ENCODE measurements at regions not wholly inside any gene's neighbourhood (a gene's known extent, or its start where the extent isn't known, plus 50 kb on each side); places are given as distances from the start of the nearest gene placed in this dataset.

GRCh38 chr6:130740308-130740707 lies 86.9 kb upstream of the SMLR1 start:
- TF ChIP-seq HNF4A (conservative IDR thresholded peaks at IDR 0.05), result no peak
- TF ChIP-seq, protein P1, sequence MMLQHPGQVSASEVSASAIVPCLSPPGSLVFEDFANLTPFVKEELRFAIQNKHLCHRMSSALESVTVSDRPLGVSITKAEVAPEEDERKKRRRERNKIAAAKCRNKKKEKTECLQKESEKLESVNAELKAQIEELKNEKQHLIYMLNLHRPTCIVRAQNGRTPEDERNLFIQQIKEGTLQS (IDR thresholded peaks at IDR 0.05), result no peak
- TF ChIP-seq TAF1 (conservative IDR thresholded peaks at IDR 0.05), result no peak
- TF ChIP-seq NR2F2 (IDR thresholded peaks at IDR 0.05), result no peak
- no peak for TF ChIP-seq CTCF (IDR thresholded peaks at IDR 0.05; ENCODE audit: low read depth, low read length, missing input control)
- no peak for TF ChIP-seq GABPA (IDR thresholded peaks at IDR 0.05 in 1 of 2, conservative IDR thresholded peaks at IDR 0.05 in 1 of 2)
- no peak for TF ChIP-seq SP1 (IDR thresholded peaks at IDR 0.05)
- TF ChIP-seq, protein P2, sequence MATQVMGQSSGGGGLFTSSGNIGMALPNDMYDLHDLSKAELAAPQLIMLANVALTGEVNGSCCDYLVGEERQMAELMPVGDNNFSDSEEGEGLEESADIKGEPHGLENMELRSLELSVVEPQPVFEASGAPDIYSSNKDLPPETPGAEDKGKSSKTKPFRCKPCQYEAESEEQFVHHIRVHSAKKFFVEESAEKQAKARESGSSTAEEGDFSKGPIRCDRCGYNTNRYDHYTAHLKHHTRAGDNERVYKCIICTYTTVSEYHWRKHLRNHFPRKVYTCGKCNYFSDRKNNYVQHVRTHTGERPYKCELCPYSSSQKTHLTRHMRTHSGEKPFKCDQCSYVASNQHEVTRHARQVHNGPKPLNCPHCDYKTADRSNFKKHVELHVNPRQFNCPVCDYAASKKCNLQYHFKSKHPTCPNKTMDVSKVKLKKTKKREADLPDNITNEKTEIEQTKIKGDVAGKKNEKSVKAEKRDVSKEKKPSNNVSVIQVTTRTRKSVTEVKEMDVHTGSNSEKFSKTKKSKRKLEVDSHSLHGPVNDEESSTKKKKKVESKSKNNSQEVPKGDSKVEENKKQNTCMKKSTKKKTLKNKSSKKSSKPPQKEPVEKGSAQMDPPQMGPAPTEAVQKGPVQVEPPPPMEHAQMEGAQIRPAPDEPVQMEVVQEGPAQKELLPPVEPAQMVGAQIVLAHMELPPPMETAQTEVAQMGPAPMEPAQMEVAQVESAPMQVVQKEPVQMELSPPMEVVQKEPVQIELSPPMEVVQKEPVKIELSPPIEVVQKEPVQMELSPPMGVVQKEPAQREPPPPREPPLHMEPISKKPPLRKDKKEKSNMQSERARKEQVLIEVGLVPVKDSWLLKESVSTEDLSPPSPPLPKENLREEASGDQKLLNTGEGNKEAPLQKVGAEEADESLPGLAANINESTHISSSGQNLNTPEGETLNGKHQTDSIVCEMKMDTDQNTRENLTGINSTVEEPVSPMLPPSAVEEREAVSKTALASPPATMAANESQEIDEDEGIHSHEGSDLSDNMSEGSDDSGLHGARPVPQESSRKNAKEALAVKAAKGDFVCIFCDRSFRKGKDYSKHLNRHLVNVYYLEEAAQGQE (IDR thresholded peaks at IDR 0.05), result no peak
- TF ChIP-seq FOXA1 (IDR thresholded peaks at IDR 0.05), result no peak
- no peak for TF ChIP-seq HNF4G (IDR thresholded peaks at IDR 0.05)
- TF ChIP-seq RAD21 (IDR thresholded peaks at IDR 0.05), result no peak
- TF ChIP-seq, protein P3, sequence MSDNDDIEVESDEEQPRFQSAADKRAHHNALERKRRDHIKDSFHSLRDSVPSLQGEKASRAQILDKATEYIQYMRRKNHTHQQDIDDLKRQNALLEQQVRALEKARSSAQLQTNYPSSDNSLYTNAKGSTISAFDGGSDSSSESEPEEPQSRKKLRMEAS (IDR thresholded peaks at IDR 0.05), result no peak
- TF ChIP-seq EGR1 (IDR thresholded peaks at IDR 0.05; ENCODE audit: low read depth in 2 of 2), result no peak
- no peak for TF ChIP-seq RXRA (IDR thresholded peaks at IDR 0.05)
- TF ChIP-seq, protein P4, sequence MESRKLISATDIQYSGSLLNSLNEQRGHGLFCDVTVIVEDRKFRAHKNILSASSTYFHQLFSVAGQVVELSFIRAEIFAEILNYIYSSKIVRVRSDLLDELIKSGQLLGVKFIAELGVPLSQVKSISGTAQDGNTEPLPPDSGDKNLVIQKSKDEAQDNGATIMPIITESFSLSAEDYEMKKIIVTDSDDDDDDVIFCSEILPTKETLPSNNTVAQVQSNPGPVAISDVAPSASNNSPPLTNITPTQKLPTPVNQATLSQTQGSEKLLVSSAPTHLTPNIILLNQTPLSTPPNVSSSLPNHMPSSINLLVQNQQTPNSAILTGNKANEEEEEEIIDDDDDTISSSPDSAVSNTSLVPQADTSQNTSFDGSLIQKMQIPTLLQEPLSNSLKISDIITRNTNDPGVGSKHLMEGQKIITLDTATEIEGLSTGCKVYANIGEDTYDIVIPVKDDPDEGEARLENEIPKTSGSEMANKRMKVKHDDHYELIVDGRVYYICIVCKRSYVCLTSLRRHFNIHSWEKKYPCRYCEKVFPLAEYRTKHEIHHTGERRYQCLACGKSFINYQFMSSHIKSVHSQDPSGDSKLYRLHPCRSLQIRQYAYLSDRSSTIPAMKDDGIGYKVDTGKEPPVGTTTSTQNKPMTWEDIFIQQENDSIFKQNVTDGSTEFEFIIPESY (IDR thresholded peaks at IDR 0.05), result no peak
- TF ChIP-seq FOXA2 (IDR thresholded peaks at IDR 0.05), result no peak
- TF ChIP-seq JUND (IDR thresholded peaks at IDR 0.05), result no peak
- TF ChIP-seq YY1 (IDR thresholded peaks at IDR 0.05), result no peak
- Histone ChIP-seq H3K9me3 (ENCODE audit: control insufficient read depth in 4 of 4, low read length in 3 of 4) (no peaks in the 10 kb centered on the region), H3K27ac (ENCODE audit: low read depth in 1 of 2, low read length in 2 of 2) (no peak overlapping the region), H3K36me3 (ENCODE audit: control insufficient read depth in 4 of 4, insufficient read depth in 3 of 4, low read depth in 1 of 4, low read length in 3 of 4) (no peaks in the 10 kb centered on the region), H3K9ac (ENCODE audit: low read depth in 1 of 2, low read length in 2 of 2) (no peak overlapping the region), H3K4me1 (ENCODE audit: control insufficient read depth in 4 of 4, insufficient read depth in 4 of 4, low read length in 3 of 4) (no peaks in the 10 kb centered on the region), H3K27me3 (ENCODE audit: control insufficient read depth in 4 of 4, insufficient read depth in 4 of 4, low read length in 3 of 4) (no peaks in the 10 kb centered on the region), H3K4me3 (ENCODE audit: low read depth in 1 of 3, low read length in 3 of 3) (no peak overlapping the region)
- no peak for DNase-seq (ENCODE audit: low spot score)
